Stomach (tissue), 8 donors: ENCODE measurements at regions not wholly inside any gene's neighbourhood (a gene's known extent, or its start where the extent isn't known, plus 50 kb on each side); places are given as distances from the start of the nearest gene placed in this dataset.

Experiments used
- DNase-seq, 2 donors: peaks; one replicate each; pipeline versions ENCODE4 v3.0.0 to v3.0.0-alpha.2; 2013 to 2019
- H3K27ac ChIP-seq, 5 donors: fragments of 200-600 bp in 4 of 5; sonication (generic) in 4 of 5; one replicate each; pipeline ENCODE4 v1.5.1; 2013 to 2019; ENCODE audit warnings: mild to moderate bottlenecking in 1 of 5, moderate library complexity in 1 of 5
- H3K27me3 ChIP-seq, 3 donors: fragments of 200-600 bp; sonication (generic); one replicate each; pipeline ENCODE4 v1.5.1; 2017 to 2019; ENCODE audit warnings: mixed run types in 1 of 3
- H3K36me3 ChIP-seq, 4 donors: fragments of 200-600 bp; sonication (generic); 1 replicate in 3 of 4; 2 replicates in 1 of 4; pipeline ENCODE4 v1.5.1; 2016 to 2019
- H3K4me1 ChIP-seq, 4 donors: fragments of 200-600 bp; sonication (generic); one replicate each; pipeline ENCODE4 v1.5.1; 2016 to 2019
- H3K4me3 ChIP-seq, 4 donors: fragments of 200-600 bp; sonication (generic) in 3 of 4; one replicate each; pipeline ENCODE4 v1.5.1; 2016 to 2019; ENCODE audit warnings: mild to moderate bottlenecking in 1 of 4
- H3K9me3 ChIP-seq, 4 donors: fragments of 200-600 bp; sonication (generic); one replicate each; pipeline ENCODE4 v1.5.1; 2016 to 2019
- EP300 ChIP-seq: sonication (generic); formaldehyde crosslinking; IDR thresholded peaks from one replicate; pipeline ENCODE4 v1.6.1; 2017; ENCODE audit warnings: antibody characterized with exemption
- POLR2A ChIP-seq, 4 donors: fragments of 450-650 bp; IDR thresholded peaks; one replicate each; pipeline ENCODE4 v1.6.1; 2016; ENCODE audit warnings: antibody characterized with exemption in 4 of 4, control low read depth in 2 of 4, mild to moderate bottlenecking in 1 of 4, moderate library complexity in 1 of 4
- POLR2AphosphoS5 ChIP-seq, 3 donors: sonication (generic); formaldehyde crosslinking; IDR thresholded peaks; one replicate each; pipeline ENCODE4 v1.6.1; 2016; ENCODE audit warnings: antibody characterized with exemption in 3 of 3
- WGBS, 5 donors: extraction: QIAGEN DNeasy Blood & Tissue Kit in 3 of 5; methylation state at CpG; one replicate each; pipeline versions ENCODE4 v1.1.5 to v1.1.7; 2013 to 2018; 5-methylcytosine and 5-hydroxymethylcytosine counted together
- intact Hi-C: fragments of 100-400 bp; cut with DNase I; formaldehyde crosslinking; loops from one replicate; pipeline ENCODE4 v1.15.1; 2023; ENCODE audit warnings: low total_unique reads
- TF ChIP-seq, protein P1 (sequence below), 7 experiments: fragments of 450-650 bp in 4 of 7; fragments of 200-600 bp in 3 of 7; sonication (generic) in 3 of 7; IDR thresholded peaks; one replicate each; pipeline ENCODE4 v1.5.1; 2016 to 2019; ENCODE audit warnings: antibody characterized with exemption in 7 of 7, control low read depth in 2 of 7, mild to moderate bottlenecking in 1 of 7
- donor health status: healthy with polysubstance abuse.
- donor health status: Bipolar disorder and iron deficiency.
- donor health status: healthy.

DNA sequence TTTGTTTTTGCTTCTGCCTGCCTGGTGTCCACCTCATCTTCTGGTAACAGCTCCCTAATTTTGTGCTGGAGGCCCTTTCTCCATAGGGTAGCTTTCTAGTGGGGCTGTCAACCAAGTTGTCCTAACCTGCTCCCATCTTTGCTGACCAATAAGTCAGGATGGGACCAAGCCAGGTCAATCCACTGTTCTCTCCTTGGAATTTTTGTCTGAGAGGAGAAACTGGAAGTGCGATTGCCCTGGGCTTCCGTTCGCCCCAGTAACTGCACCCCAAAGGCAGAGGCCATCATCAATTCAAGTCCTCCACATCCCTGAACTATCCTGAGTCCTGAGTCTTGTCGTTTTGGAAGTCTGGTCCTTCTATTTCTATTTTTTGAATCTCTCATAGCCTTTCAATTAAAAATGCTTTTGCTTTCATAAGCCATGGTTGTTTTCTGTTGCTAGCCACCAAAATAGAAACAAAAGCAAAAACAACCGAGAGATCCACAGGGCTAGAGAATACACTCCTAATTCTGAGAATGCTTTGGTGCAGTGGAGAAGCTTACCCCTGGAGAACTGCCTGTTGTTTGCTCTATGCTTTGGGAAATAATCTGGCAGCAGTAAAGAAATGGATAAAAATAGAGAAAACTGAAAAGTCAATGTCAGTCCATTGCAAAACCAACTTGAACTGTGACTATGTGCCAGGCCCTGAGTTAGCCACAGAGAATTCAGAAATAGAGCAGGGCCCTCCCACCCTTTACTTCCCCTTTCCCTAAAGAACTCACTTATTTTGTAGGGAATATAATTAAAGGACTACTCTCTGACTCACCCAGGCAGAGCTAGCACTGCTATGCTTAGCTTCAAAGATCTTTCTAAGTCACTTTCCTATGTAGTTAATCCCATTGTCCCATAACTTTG lies 368.1 kb downstream of the CXCL12 start:
- no peak for TF ChIP-seq EP300
- TF ChIP-seq POLR2AphosphoS5 (IDR thresholded peaks at IDR 0.05), result no peak
- TF ChIP-seq POLR2A (IDR thresholded peaks at IDR 0.05), result no peak
- TF ChIP-seq, protein P1, sequence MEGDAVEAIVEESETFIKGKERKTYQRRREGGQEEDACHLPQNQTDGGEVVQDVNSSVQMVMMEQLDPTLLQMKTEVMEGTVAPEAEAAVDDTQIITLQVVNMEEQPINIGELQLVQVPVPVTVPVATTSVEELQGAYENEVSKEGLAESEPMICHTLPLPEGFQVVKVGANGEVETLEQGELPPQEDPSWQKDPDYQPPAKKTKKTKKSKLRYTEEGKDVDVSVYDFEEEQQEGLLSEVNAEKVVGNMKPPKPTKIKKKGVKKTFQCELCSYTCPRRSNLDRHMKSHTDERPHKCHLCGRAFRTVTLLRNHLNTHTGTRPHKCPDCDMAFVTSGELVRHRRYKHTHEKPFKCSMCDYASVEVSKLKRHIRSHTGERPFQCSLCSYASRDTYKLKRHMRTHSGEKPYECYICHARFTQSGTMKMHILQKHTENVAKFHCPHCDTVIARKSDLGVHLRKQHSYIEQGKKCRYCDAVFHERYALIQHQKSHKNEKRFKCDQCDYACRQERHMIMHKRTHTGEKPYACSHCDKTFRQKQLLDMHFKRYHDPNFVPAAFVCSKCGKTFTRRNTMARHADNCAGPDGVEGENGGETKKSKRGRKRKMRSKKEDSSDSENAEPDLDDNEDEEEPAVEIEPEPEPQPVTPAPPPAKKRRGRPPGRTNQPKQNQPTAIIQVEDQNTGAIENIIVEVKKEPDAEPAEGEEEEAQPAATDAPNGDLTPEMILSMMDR (IDR thresholded peaks at IDR 0.05), result no peak
- Histone ChIP-seq H3K36me3 (no peaks in the 10 kb centered on the region), H3K9me3 (no peaks in the 10 kb centered on the region), H3K27me3 (no peaks in the 10 kb centered on the region), H3K4me3 (no peak overlapping the region), H3K27ac (peak overlapping the region in 3 of 5 donors; percentile 10 to 36 (median 33)), H3K4me1 (peaks cover 0 to 25% (median 13%) of the 10 kb centered on the region in 4 donors)
- DNase-seq, result no peak
- intact Hi-C loops, result no loop called here
- 74 to 88% (median 84%) methylated on average over 5 of the region's 5 CpGs for WGBS, 5 donors

DNA sequence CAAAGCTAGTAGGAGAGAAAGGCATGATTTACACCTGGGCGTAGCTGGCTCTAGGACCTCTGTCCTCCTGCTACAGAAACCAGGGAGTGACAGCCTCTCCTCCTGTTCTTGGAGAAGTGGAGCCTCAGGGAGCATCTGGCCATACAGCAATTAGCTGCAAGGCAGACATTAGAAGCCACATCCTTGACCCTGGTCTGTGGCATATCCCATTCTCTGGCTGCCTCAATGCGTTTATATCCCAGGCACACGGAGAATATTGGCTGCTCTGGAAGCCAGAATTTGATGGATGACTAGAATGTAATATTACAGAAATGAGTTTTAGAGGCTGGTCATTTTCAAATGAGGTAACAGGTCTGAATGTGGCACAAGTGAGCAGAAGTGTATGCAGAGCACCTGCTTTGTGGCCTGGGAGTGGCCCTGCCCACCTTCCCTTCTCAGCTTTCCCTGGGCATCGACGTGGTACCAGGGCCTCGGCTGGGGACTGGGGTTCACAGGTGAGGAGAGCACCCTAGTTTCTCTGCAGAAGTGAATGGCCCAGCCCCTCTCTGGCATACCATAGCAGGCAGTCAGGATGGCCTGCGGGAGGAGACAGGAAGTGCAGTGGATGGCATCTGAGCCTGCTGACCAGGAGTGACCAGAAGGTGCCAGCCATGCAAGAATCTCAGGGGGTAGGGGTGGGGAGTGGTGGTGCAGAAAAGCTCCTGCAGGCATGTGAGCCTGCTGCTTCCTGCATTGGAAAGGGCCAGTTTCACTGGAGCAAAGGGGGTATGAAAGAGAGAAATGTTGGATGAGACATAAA lies 367.2 kb upstream of the ZNF32 start:
- Histone ChIP-seq H3K4me3 (no peak overlapping the region), H3K27ac (peak overlapping the region in 1 of 5 donors; percentile 23), H3K9me3 (no peaks in the 10 kb centered on the region), H3K4me1 (peaks cover 0 to 21% (median 12%) of the 10 kb centered on the region in 4 donors), H3K36me3 (no peaks in the 10 kb centered on the region), H3K27me3 (no peaks in the 10 kb centered on the region)
- TF ChIP-seq POLR2A (IDR thresholded peaks at IDR 0.05) (no peak), POLR2AphosphoS5 (IDR thresholded peaks at IDR 0.05) (no peak), EP300 (no peak)
- TF ChIP-seq, protein P1 (IDR thresholded peaks at IDR 0.05), result no peak
- WGBS, 5 donors, result 87 to 94% (median 92%) methylated on average over 7 of the region's 7 CpGs
- intact Hi-C loops, result no loop called here
- no peak for DNase-seq

DNA sequence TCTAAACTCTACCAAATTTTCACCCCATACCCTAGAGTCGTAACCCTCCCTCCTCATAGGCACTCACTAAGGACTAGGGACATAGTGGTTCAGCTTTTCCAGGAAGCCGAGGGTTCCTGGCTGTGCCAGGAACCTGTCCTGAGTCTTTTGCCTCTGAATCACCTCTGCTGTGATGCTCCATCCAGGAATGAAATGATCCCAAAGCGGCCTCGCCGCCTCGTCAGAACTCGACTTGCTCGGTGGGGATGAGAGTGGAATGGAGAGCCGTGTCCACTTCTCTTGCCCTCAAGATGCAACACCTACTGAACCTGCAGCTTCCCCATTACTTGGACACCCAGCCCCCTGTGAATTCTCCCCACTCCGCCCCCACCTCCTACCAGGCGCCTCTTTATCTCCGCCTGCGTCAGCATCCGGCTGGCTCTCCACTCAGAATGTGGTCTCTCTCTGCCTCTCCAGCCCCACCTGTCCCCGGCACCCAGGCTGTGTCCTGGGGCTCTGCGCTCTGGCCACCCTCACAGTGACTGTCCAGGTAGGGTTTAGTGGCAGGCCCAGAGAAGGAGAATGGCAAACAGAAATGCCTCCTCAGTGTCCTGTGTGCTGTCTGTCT lies 366.1 kb upstream of the ZNF32 start:
- WGBS, 5 donors, result 91 to 97% (median 94%) methylated on average over 16 of the region's 16 CpGs
- TF ChIP-seq POLR2AphosphoS5 (IDR thresholded peaks at IDR 0.05) (no peak), POLR2A (IDR thresholded peaks at IDR 0.05) (no peak)
- TF ChIP-seq, protein P1 (IDR thresholded peaks at IDR 0.05), result no peak
- Histone ChIP-seq H3K4me3 (no peak overlapping the region), H3K4me1 (peaks cover 0 to 21% (median 9%) of the 10 kb centered on the region in 4 donors), H3K9me3 (no peaks in the 10 kb centered on the region), H3K36me3 (no peaks in the 10 kb centered on the region), H3K27ac (no peak overlapping the region), H3K27me3 (no peaks in the 10 kb centered on the region)
- intact Hi-C loops, result no loop called here
- no peak for DNase-seq

DNA sequence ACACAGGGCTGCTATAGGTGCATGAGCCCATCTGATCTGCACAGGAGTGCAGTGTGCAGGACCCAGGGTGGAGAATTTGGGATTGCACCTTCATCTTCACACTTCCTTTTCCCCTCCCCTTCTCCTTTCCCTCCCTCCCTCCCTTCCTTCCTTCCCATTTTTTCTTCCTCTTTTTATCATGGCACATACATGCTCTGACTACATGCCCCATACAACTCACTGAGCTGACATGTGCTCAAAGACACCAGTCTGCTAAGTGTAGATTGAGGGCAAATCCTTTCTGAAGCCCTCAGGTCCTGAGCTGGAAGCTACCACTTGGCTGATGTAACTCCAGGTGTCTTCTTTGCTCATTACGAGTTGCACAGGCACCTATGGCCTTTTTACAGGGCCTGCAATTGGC lies 365.3 kb upstream of the ZNF32 start:
- H3K27ac ChIP-seq, result no peak overlapping the region
- 68 to 100% (median 76%) methylated on average over 1 of the region's 1 CpG for WGBS, 5 donors
- H3K27me3 ChIP-seq, result no peaks in the 10 kb centered on the region
- no peak for DNase-seq
- intact Hi-C loops, result no loop called here
- no peak for TF ChIP-seq POLR2A (IDR thresholded peaks at IDR 0.05)
- TF ChIP-seq, protein P1 (IDR thresholded peaks at IDR 0.05), result no peak
- no peak for TF ChIP-seq POLR2AphosphoS5 (IDR thresholded peaks at IDR 0.05)
- no peak for TF ChIP-seq EP300
- no peaks in the 10 kb centered on the region for H3K36me3 ChIP-seq
- H3K4me3 ChIP-seq, result no peak overlapping the region
- peaks cover 0 to 21% (median 9%) of the 10 kb centered on the region in 4 donors for H3K4me1 ChIP-seq
- no peaks in the 10 kb centered on the region for H3K9me3 ChIP-seq
